IMR-90 (cell line): ENCODE measurements at regions not wholly inside any gene's neighbourhood (a gene's known extent, or its start where the extent isn't known, plus 50 kb on each side); places are given as distances from the start of the nearest gene placed in this dataset.

Source experiments
- ATAC-seq: fragments of 200-7000 bp; cut with Tn5 transposase; 2 replicates; pipeline ENCODE4 v1.9.1; 2020; ENCODE audit warnings: low read depth, mild to moderate bottlenecking, moderate library complexity
- BruUV-seq: library from RNA; stranded (reverse); fragments of 400-500 nt; replicated peaks from 2 replicates; lab custom pipeline; 2021; lab: Mats Ljungman, UMichigan
- CTCF ChIA-PET: fragments of 300-600 bp; formaldehyde crosslinking; extraction: SDS; loops from one replicate; lab custom pipeline; 2021; ENCODE audit warnings: antibody characterized with exemption; lab: Yijun Ruan, JAX
- POLR2A ChIA-PET: fragments of 300-600 bp; sonication (Branson Sonifier 250); formaldehyde crosslinking; loops from one replicate; lab custom pipeline; 2022; ENCODE audit warnings: antibody characterized with exemption; ENCODE audit not compliant: unreplicated experiment; lab: Charles Lee
- DNase-seq: peaks from one replicate; pipeline ENCODE4 v3.0.0; 2013
- H2AFZ ChIP-seq: replicated peaks from 2 replicates; pipeline ENCODE3; 2013; ENCODE audit warnings: low read length, mild to moderate bottlenecking; ENCODE audit not compliant: poor library complexity
- H2AK5ac ChIP-seq: 2 replicates; pipeline ENCODE4 v1.6.1; 2013; ENCODE audit warnings: low read depth, low read length, inconsistent platforms
- H2AK9ac ChIP-seq: replicated peaks from 2 replicates; pipeline ENCODE3; 2013; ENCODE audit warnings: mild to moderate bottlenecking, low read depth, low read length, moderate library complexity; ENCODE audit not compliant: poor library complexity
- H2BK120ac ChIP-seq: 2 replicates; pipeline ENCODE4 v1.6.1; 2013; ENCODE audit warnings: low read depth, low read length, inconsistent platforms
- H2BK15ac ChIP-seq: 3 replicates; pipeline ENCODE4 v1.6.1; 2013; ENCODE audit warnings: low read depth, low read length, inconsistent platforms
- H2BK20ac ChIP-seq: 2 replicates; pipeline ENCODE4 v1.6.1; 2013; ENCODE audit warnings: low read depth, mild to moderate bottlenecking, inconsistent platforms, low read length, moderate library complexity
- H2BK5ac ChIP-seq: 2 replicates; pipeline ENCODE4 v1.6.1; 2013; ENCODE audit warnings: mild to moderate bottlenecking, low read depth, low read length, inconsistent platforms; ENCODE audit not compliant: poor library complexity, severe bottlenecking
- H3K14ac ChIP-seq: replicated peaks from 2 replicates; pipeline ENCODE4 v1.6.1; 2013; ENCODE audit warnings: low read depth, low read length, inconsistent platforms
- H3K18ac ChIP-seq: 2 replicates; pipeline ENCODE4 v1.6.1; 2013; ENCODE audit warnings: low read depth, low read length, control low read depth
- H3K23ac ChIP-seq: 2 replicates; pipeline ENCODE4 v1.6.1; 2013; ENCODE audit warnings: low read depth, low read length, inconsistent platforms
- H3K27ac ChIP-seq: 2 replicates; pipeline ENCODE4 v1.5.1; 2013; ENCODE audit warnings: mild to moderate bottlenecking, control low read depth, low read length; ENCODE audit not compliant: insufficient read depth
- H3K27me3 ChIP-seq: 2 replicates; pipeline ENCODE4 v1.6.1; 2013; ENCODE audit warnings: low read length; ENCODE audit not compliant: control insufficient read depth, insufficient read depth
- H3K36me3 ChIP-seq: 2 replicates; pipeline ENCODE4 v1.6.1; 2013; ENCODE audit warnings: low read length, mixed read lengths; ENCODE audit not compliant: control insufficient read depth, insufficient read depth
- H3K4ac ChIP-seq: 2 replicates; pipeline ENCODE4 v1.6.1; 2013; ENCODE audit warnings: low read depth, low read length, inconsistent platforms
- H3K4me1 ChIP-seq: 2 replicates; pipeline ENCODE4 v1.6.1; 2013; ENCODE audit warnings: low read length, mixed read lengths; ENCODE audit not compliant: control insufficient read depth, insufficient read depth
- H3K4me2 ChIP-seq: 2 replicates; pipeline ENCODE4 v1.6.1; 2013; ENCODE audit warnings: low read depth, mild to moderate bottlenecking, control low read depth, low read length, moderate library complexity
- H3K4me3 ChIP-seq: 2 replicates; pipeline ENCODE4 v1.5.1; 2013; ENCODE audit warnings: low read depth, mild to moderate bottlenecking, control low read depth, low read length, moderate library complexity; ENCODE audit not compliant: insufficient read depth
- H3K56ac ChIP-seq: 2 replicates; pipeline ENCODE4 v1.6.1; 2013; ENCODE audit warnings: low read length, inconsistent platforms; ENCODE audit not compliant: insufficient read depth; ENCODE audit errors: extremely low read depth
- H3K79me1 ChIP-seq, 2 experiments: 2 replicates each; pipeline ENCODE4 v1.6.1; 2013; ENCODE audit warnings: low read length in 2 of 2, inconsistent platforms in 1 of 2, low read depth in 1 of 2
- H3K9ac ChIP-seq: 2 replicates; pipeline ENCODE4 v1.6.1; 2013; ENCODE audit warnings: low read depth, low read length, control low read depth
- H3K9me1 ChIP-seq: 2 replicates; pipeline ENCODE4 v1.6.1; 2013; ENCODE audit warnings: low read length, inconsistent platforms; ENCODE audit not compliant: insufficient read depth
- H3K9me3 ChIP-seq: 2 replicates; pipeline ENCODE4 v1.6.1; 2013; ENCODE audit warnings: low read length; ENCODE audit not compliant: control insufficient read depth, insufficient read depth
- H4K20me1 ChIP-seq: 2 replicates; pipeline ENCODE4 v1.6.1; 2013; ENCODE audit warnings: low read length, inconsistent platforms; ENCODE audit not compliant: insufficient read depth
- H4K5ac ChIP-seq: 2 replicates; pipeline ENCODE4 v1.6.1; 2013; ENCODE audit warnings: mild to moderate bottlenecking, low read depth, low read length, control low read depth
- H4K8ac ChIP-seq, 2 experiments: 2 replicates each; pipeline ENCODE4 v1.6.1; 2013; ENCODE audit warnings: low read depth in 2 of 2, low read length in 2 of 2, control low read depth in 1 of 2, inconsistent platforms in 1 of 2
- H4K91ac ChIP-seq: 2 replicates; pipeline ENCODE4 v1.6.1; 2013; ENCODE audit warnings: low read depth, low read length, inconsistent platforms; ENCODE audit not compliant: insufficient read depth
- CEBPB ChIP-seq: IDR thresholded peaks from 2 replicates; pipeline ENCODE4 v1.6.1; 2012; ENCODE audit warnings: low read depth, low read length, improper control_type of control experiment
- FOS ChIP-seq: fragments of 150-350 bp; IDR thresholded peaks from 2 replicates; pipeline ENCODE4 v1.6.1; 2016; ENCODE audit warnings: low read depth, low read length
- WGBS, 2 experiments: methylation state at CpG; one replicate each; pipeline versions ENCODE4 v1.1.5 to v1.1.7; 2013; ENCODE audit warnings: missing lambda C conversion rate in 2 of 2; ENCODE audit not compliant: insufficient read length in 1 of 2; ENCODE audit errors: extremely low coverage in 2 of 2; 5-methylcytosine and 5-hydroxymethylcytosine counted together
- dilution Hi-C: fragments of 300-500 bp; cut with HindIII; formaldehyde crosslinking; loops from one replicate; pipeline ENCODE4 v1.14.3; 2018; ENCODE audit warnings: low sequenced_read_pairs; ENCODE audit not compliant: unreplicated experiment
- in situ Hi-C: fragments of 300-500 bp; cut with MboI; formaldehyde crosslinking; loops from 3 replicates; pipeline ENCODE4 v1.14.3; 2019; ENCODE audit warnings: low sequenced_read_pairs, inconsistent platforms, mixed read lengths
- intact Hi-C: fragments of 100-400 bp; cut with micrococcal nuclease; formaldehyde crosslinking; loops from 2 replicates; pipeline ENCODE4 v1.10.0; 2022
- TF ChIP-seq, protein P1 (sequence below): conservative IDR thresholded peaks from 2 replicates; pipeline ENCODE4 v1.5.1; 2012; ENCODE audit warnings: mild to moderate bottlenecking, low read depth, low read length, improper control_type of control experiment

DNA sequence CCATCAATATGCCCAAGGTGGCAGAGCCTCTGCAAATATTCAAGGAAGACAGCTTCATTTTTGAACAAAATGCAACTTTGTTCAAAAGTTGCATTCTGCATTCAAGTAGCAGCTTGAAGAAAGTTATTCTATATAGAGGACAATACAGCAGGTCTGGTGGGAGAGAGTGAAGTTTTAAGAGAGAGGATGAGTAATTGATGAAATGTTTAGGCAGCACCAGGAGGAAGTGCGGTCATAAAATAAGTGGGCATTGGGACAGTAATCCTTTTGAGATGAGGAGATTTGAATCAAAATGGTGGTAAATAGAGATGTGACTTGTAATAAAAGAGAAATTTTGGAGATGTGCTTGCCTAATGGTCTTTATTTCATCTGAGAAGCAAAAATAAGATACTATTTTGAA, 607.3 kb upstream of the ZNF385D start:
- in situ Hi-C loops, result no loop called here
- no peak for ATAC-seq

More for the DNA sequence above, 607.3 kb upstream of the ZNF385D start:
- Histone ChIP-seq H4K5ac (no peak overlapping the region), H4K8ac (no peak overlapping the region), H3K27me3 (no peaks in the 10 kb centered on the region), H3K9ac (no peak overlapping the region), H3K4me3 (no peak overlapping the region), H2AK5ac (no peak overlapping the region), H3K4me2 (no peak overlapping the region), H3K36me3 (no peaks in the 10 kb centered on the region), H3K18ac (no peak overlapping the region), H2BK120ac (no peak overlapping the region), H4K20me1 (no peaks in the 10 kb centered on the region), H2AFZ (no peak overlapping the region), H3K23ac (no peak overlapping the region), H3K4ac (no peak overlapping the region), H3K9me1 (no peaks in the 10 kb centered on the region), H3K14ac (no peak overlapping the region), H3K27ac (no peak overlapping the region), H3K4me1 (no peaks in the 10 kb centered on the region), H2BK5ac (no peak overlapping the region), H2AK9ac (no peak overlapping the region), H2BK15ac (no peak overlapping the region), H3K9me3 (no peaks in the 10 kb centered on the region; the same call in 1 of the 2 replicates), H2BK20ac (no peak overlapping the region), H4K91ac (no peak overlapping the region), H3K79me1 (no peaks in the 10 kb centered on the region), H3K56ac (no peak overlapping the region)
- POLR2A ChIA-PET, result no interaction called here
- no TSS peak for BruUV-seq
- 100% methylated on average over 1 of the region's 1 CpG; no CpG with 5 or more reads in 1 of the 2 experiments for WGBS, 2 experiments
- intact Hi-C loops, result no loop called here
- no peak for TF ChIP-seq FOS
- TF ChIP-seq, protein P1, sequence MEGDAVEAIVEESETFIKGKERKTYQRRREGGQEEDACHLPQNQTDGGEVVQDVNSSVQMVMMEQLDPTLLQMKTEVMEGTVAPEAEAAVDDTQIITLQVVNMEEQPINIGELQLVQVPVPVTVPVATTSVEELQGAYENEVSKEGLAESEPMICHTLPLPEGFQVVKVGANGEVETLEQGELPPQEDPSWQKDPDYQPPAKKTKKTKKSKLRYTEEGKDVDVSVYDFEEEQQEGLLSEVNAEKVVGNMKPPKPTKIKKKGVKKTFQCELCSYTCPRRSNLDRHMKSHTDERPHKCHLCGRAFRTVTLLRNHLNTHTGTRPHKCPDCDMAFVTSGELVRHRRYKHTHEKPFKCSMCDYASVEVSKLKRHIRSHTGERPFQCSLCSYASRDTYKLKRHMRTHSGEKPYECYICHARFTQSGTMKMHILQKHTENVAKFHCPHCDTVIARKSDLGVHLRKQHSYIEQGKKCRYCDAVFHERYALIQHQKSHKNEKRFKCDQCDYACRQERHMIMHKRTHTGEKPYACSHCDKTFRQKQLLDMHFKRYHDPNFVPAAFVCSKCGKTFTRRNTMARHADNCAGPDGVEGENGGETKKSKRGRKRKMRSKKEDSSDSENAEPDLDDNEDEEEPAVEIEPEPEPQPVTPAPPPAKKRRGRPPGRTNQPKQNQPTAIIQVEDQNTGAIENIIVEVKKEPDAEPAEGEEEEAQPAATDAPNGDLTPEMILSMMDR, result no peak
- no peak for TF ChIP-seq CEBPB
- CTCF ChIA-PET, result no interaction called here
- dilution Hi-C loops, result no loop called here
- DNase-seq, result no peak
